HepG2 (cell line): ENCODE measurements at regions not wholly inside any gene's neighbourhood (a gene's known extent, or its start where the extent isn't known, plus 50 kb on each side); places are given as distances from the start of the nearest gene placed in this dataset.

Experiments
- FOSL1 ChIP-seq: sonication (generic); formaldehyde crosslinking; IDR thresholded peaks from 2 replicates; pipeline ENCODE4 v1.9.0; 2021; ENCODE audit warnings: missing genetic modification reagents, borderline replicate concordance
- GATA4 ChIP-seq: sonication (generic); IDR thresholded peaks from 2 replicates; pipeline ENCODE4 v1.6.1; 2016; ENCODE audit warnings: antibody characterized with exemption, low read depth, borderline replicate concordance
- GTF3A ChIP-seq: sonication (generic); formaldehyde crosslinking; conservative IDR thresholded peaks from 2 replicates; pipeline ENCODE4 v1.4.0; 2020; ENCODE audit warnings: mild to moderate bottlenecking, missing genetic modification reagents
- HMGXB4 ChIP-seq, 2 experiments: sonication (generic) in 1 of 2; formaldehyde crosslinking in 1 of 2; IDR thresholded peaks; 2 replicates each; pipeline versions ENCODE4 v1.4.0 to v1.6.1; 2018 to 2020; ENCODE audit warnings: missing genetic modification reagents in 2 of 2, borderline replicate concordance in 1 of 2, low read depth in 1 of 2, mild to moderate bottlenecking in 1 of 2, missing biosample characterization in 1 of 2
- HNRNPK ChIP-seq: fragments of 200-400 bp; formaldehyde crosslinking; IDR thresholded peaks from 2 replicates; pipeline ENCODE4 v1.6.1; 2018; ENCODE audit warnings: low read length, low read depth, moderate library complexity, mild to moderate bottlenecking; ENCODE audit not compliant: poor library complexity, severe bottlenecking
- MIXL1 ChIP-seq: IDR thresholded peaks from 2 replicates; pipeline ENCODE4 v1.6.1; 2016
- NPAS2 ChIP-seq: sonication (generic); formaldehyde crosslinking; IDR thresholded peaks from 2 replicates; pipeline ENCODE4 v1.8.0; 2022; ENCODE audit warnings: mild to moderate bottlenecking, missing genetic modification reagents, borderline replicate concordance
- PRDM4 ChIP-seq: sonication (generic); formaldehyde crosslinking; IDR thresholded peaks from 2 replicates; pipeline ENCODE4 v1.9.0; 2021; ENCODE audit warnings: missing genetic modification reagents, borderline replicate concordance
- SOX6 ChIP-seq, 2 experiments: fragments of 450-650 bp in 1 of 2; sonication (generic) in 1 of 2; formaldehyde crosslinking in 1 of 2; IDR thresholded peaks; 2 replicates each; pipeline versions ENCODE4 v1.4.0 to v1.6.1; 2017 to 2020; ENCODE audit warnings: antibody characterized with exemption in 1 of 2, mild to moderate bottlenecking in 1 of 2, missing genetic modification reagents in 1 of 2
- TCF7L2 ChIP-seq: IDR thresholded peaks from 2 replicates; pipeline ENCODE4 v1.6.1; 2011; ENCODE audit warnings: mild to moderate bottlenecking, low read depth, low read length, moderate library complexity
- ZNF274 ChIP-seq: sonication (generic); formaldehyde crosslinking; IDR thresholded peaks from 2 replicates; pipeline ENCODE4 v1.5.1; 2020; ENCODE audit warnings: mild to moderate bottlenecking, missing genetic modification reagents
- ZNF883 ChIP-seq: sonication (generic); formaldehyde crosslinking; IDR thresholded peaks from 2 replicates; pipeline ENCODE4 v1.5.1; 2020; ENCODE audit warnings: mild to moderate bottlenecking, missing genetic modification reagents; ENCODE audit errors: not compliant biosample characterization
- TF ChIP-seq, protein P1 (sequence below): sonication (generic); formaldehyde crosslinking; IDR thresholded peaks from 2 replicates; pipeline ENCODE4 v1.4.0; 2020; ENCODE audit warnings: missing genetic modification reagents
- TF ChIP-seq, protein P2 (sequence below): sonication (generic); formaldehyde crosslinking; conservative IDR thresholded peaks from 2 replicates; pipeline ENCODE4 v1.5.0; 2020; ENCODE audit warnings: missing genetic modification reagents
- TF ChIP-seq, protein P3 (sequence below), 2 experiments: sonication (generic) in 1 of 2; formaldehyde crosslinking in 1 of 2; IDR thresholded peaks; 2 replicates each; pipeline versions ENCODE4 v1.6.1 to v1.9.0; 2014 to 2022; ENCODE audit warnings: antibody characterized with exemption in 1 of 2, borderline replicate concordance in 1 of 2, inconsistent platforms in 1 of 2, low read depth in 1 of 2, missing genetic modification reagents in 1 of 2

- TF ChIP-seq PRDM4 (CRISPR knock-in tag) (no peak), TCF7L2 (no peak), SOX6 (IDR thresholded peaks at IDR 0.05) (no peak), SOX6 (CRISPR knock-in tag; IDR thresholded peaks at IDR 0.05) (peak; percentile 50; the same call in 1 of the 2 replicates), ZNF274 (no peak), GATA4 (no peak), HMGXB4 (CRISPR knock-in tag; IDR thresholded peaks at IDR 0.05; ENCODE audit: borderline replicate concordance in 1 of 2, low read depth in 1 of 2) (no peak), NPAS2 (no peak), FOSL1 (CRISPR knock-in tag) (peak; percentile 93), MIXL1 (CRISPR knock-in tag) (no peak), HNRNPK (no peak), GTF3A (CRISPR knock-in tag) (no peak), ZNF883 (no peak)
- TF ChIP-seq, protein P1, sequence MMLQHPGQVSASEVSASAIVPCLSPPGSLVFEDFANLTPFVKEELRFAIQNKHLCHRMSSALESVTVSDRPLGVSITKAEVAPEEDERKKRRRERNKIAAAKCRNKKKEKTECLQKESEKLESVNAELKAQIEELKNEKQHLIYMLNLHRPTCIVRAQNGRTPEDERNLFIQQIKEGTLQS (CRISPR knock-in tag), result peak; percentile 92
- TF ChIP-seq, protein P2, sequence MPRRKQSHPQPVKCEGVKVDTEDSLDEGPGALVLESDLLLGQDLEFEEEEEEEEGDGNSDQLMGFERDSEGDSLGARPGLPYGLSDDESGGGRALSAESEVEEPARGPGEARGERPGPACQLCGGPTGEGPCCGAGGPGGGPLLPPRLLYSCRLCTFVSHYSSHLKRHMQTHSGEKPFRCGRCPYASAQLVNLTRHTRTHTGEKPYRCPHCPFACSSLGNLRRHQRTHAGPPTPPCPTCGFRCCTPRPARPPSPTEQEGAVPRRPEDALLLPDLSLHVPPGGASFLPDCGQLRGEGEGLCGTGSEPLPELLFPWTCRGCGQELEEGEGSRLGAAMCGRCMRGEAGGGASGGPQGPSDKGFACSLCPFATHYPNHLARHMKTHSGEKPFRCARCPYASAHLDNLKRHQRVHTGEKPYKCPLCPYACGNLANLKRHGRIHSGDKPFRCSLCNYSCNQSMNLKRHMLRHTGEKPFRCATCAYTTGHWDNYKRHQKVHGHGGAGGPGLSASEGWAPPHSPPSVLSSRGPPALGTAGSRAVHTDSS (CRISPR knock-in tag), result no peak
- TF ChIP-seq, protein P3, sequence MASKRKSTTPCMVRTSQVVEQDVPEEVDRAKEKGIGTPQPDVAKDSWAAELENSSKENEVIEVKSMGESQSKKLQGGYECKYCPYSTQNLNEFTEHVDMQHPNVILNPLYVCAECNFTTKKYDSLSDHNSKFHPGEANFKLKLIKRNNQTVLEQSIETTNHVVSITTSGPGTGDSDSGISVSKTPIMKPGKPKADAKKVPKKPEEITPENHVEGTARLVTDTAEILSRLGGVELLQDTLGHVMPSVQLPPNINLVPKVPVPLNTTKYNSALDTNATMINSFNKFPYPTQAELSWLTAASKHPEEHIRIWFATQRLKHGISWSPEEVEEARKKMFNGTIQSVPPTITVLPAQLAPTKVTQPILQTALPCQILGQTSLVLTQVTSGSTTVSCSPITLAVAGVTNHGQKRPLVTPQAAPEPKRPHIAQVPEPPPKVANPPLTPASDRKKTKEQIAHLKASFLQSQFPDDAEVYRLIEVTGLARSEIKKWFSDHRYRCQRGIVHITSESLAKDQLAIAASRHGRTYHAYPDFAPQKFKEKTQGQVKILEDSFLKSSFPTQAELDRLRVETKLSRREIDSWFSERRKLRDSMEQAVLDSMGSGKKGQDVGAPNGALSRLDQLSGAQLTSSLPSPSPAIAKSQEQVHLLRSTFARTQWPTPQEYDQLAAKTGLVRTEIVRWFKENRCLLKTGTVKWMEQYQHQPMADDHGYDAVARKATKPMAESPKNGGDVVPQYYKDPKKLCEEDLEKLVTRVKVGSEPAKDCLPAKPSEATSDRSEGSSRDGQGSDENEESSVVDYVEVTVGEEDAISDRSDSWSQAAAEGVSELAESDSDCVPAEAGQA (IDR thresholded peaks at IDR 0.05; ENCODE audit: low read depth), result no peak
- TF ChIP-seq, protein P3 (CRISPR knock-in tag; IDR thresholded peaks at IDR 0.05; ENCODE audit: borderline replicate concordance), result no peak
Observed at GRCh38 chr14:100660498-100660881, 66.2 kb upstream of the DLK1 start (continued).
